Adipose tissue (tissue), 3 donors: ENCODE measurements at regions not wholly inside any gene's neighbourhood (a gene's known extent, or its start where the extent isn't known, plus 50 kb on each side); places are given as distances from the start of the nearest gene placed in this dataset.
"Not testable (repeated sequence)": the region's sequence is repeated elsewhere in the genome, so short reads cannot be mapped to it uniquely, and the experiment has no call there.

Experiments used
- H3K27ac ChIP-seq: one replicate; pipeline ENCODE4 v1.5.1; 2013; ENCODE audit warnings: low read depth, low read length
- WGBS, 3 donors: extraction: QIAGEN DNeasy Blood & Tissue Kit; methylation state at CpG; one replicate each; pipeline ENCODE4 v1.1.7; 2013; 5-methylcytosine and 5-hydroxymethylcytosine counted together
- donor health status: healthy with polysubstance abuse.
- donor health status: Bipolar disorder and iron deficiency.
- donor health status: healthy.

GRCh38 chr2:129823044-129823443 is 156.4 kb upstream of the RAB6C start:
- WGBS, 3 donors = 77 to 87% (median 85%) methylated on average over 10 of the region's 10 CpGs
- H3K27ac ChIP-seq = no peak overlapping the region

DNA sequence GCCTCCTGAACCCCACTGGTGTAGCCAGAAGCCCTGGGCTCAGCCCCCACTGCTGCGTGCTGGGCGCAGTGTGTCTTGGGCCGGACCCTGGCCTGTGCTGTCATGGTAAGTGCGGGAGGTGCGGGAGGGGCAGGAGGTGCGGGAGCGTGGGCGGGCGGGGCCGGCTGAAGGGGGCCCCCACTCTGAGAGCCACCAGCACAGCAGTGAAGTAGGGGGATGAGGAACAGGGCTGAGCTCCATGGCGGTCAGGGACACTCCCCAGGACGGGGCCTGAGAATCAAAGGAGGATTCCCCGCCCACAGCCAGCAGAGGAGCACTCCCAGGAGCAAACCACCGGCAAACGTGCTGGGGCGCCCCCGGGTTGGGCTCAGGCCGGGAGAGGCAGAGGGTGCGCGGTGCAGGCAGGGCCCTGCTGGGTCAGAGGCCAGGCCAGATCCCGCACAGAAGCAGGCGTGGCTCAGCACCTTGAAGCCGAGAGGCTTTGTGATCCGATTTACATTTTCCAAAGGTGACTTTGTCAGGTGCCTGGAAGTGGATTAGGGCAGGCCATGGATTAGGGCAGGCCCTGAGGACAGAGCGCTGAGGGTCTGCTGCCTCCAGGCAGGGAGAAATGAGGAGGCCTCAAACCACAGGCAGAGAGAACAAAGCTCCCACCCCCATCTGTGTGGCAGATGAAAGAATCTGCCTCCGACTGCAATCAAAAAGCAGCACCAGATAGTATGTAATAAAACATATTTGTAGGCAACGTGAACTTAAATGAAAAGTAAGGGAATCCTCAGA is 152.0 kb upstream of the RAB6C start:
- 58 to 68% (median 67%) methylated on average over 27 of the region's 27 CpGs for WGBS, 3 donors
- H3K27ac ChIP-seq = no peak overlapping the region

DNA sequence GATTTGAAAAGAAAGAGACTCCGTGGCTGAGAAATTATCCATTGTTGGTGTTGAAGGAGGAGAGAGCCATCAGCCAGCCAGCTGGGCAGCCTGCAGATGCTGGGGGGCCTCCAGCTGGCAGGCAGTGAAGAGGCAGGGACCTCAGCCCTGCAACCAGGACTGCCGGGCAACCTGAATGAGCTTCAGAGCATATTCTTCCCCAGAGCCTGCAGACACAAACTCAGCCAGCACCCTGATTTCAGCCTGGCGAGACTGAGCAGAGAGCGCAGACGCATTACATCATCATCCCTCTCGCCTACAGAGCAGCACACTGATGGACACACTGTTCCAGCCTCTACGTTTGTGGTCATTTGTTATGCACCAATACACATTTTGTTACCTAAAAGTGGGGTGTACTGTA is 150.7 kb upstream of the RAB6C start:
- WGBS, 3 donors = 67 to 88% (median 87%) methylated on average over 7 of the region's 7 CpGs
- H3K27ac ChIP-seq = no peak overlapping the region

- H3K27ac ChIP-seq = no peak overlapping the region
- 88 to 96% (median 89%) methylated on average over 3 of the region's 3 CpGs for WGBS, 3 donors
Measured at GRCh38 chr2:129829588-129829987, 149.9 kb upstream of the RAB6C start.

DNA sequence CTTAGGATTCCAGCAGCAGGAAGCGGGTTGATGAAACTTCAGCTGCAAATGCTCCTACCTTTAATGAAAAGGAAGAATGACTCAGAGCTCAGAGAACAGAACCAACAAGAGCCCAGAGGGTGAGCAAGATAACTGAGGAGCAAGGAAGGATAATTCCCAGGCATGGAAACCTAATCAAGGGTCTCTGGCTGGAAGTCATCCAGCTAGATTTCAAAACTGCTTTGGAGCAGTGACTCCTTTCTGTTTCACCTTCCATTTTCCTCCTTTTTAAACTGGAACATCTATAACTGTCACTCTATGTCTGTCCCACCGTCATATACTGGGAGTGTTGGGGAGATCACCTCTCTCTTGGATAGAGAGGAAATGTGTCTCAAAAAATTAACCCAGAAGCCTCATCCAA is 148.4 kb upstream of the RAB6C start:
- WGBS, 3 donors = 88 to 94% (median 92%) methylated on average over 2 of the region's 2 CpGs
- H3K27ac ChIP-seq = no peak overlapping the region

DNA sequence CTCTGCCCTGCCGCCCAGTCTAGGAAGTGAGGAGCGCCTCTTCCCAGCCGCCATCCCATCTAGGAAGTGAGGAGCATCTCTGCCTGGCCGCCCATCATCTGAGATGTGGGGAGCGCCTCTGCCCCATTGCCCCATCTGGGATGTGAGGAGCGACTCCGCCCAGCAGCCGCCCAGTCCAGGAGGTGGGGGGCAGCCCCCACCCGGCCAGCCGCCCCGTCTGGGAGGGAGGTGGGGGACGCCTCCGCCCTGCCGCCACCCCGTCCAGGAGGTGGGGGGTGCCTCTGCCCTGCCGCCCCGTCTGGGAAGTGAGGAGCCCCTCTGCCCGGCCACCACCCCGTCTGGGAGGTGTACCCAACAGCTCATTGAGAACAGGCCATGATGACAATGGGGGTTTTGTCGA is 146.0 kb upstream of the RAB6C start:
- 91 to 95% (median 95%) methylated on average over 20 of the region's 20 CpGs for WGBS, 3 donors

DNA sequence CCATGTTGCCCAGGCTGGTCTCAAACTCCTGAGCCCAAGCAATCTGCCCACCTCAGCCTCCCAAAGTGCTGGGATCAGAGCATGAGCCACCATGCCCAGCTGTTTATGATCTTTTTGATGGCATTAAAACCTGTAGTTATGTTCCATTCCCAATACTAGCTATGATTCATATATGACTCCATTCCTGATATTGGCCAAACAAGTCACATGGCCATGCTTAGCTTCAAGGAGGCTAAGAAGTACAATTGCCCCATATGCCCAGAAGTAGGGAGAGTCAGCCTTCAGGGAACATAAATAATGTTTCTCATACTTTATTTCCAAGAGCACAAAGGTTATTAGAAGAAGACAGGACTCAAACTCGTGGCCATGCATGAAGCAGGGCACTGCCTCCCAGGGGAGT is 132.4 kb upstream of the RAB6C start:
- WGBS, 3 donors = 41 to 54% (median 42%) methylated on average over 1 of the region's 1 CpG

More for the DNA sequence above, 146.0 kb upstream of the RAB6C start:
- not testable (repeated sequence) for H3K27ac ChIP-seq

DNA sequence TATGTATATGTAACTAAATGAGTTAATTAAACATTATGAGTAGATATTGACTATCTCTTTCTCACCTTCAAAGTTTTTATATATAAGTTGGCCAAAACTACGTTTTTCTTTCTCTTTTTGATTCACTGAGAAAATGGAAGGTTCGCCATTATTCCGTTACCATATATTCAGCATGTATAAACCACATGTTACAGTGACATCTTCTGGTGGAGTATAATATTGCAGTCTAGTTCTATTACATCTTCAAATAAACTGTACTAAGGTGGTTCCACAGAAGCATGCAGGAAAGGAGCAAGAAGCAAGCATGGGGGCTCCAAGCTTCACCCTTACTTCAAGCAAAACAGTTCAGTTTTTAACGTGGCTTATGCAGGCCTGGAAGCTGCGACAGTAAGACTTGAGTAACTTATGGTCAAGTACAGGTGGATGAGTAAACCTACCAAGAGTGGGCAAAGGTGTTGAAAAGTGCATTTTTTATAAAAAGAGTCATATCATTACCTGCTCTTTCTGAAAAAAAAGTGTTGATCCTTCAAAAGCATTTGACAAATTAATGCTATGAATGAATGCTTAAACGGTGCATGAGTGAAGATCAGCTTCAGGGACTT is 129.8 kb upstream of the RAB6C start:
- 16 to 20% (median 18%) methylated on average over 6 of the region's 6 CpGs for WGBS, 3 donors
- no peak overlapping the region for H3K27ac ChIP-seq

More for the DNA sequence above, 132.4 kb upstream of the RAB6C start:
- no peak overlapping the region for H3K27ac ChIP-seq

DNA sequence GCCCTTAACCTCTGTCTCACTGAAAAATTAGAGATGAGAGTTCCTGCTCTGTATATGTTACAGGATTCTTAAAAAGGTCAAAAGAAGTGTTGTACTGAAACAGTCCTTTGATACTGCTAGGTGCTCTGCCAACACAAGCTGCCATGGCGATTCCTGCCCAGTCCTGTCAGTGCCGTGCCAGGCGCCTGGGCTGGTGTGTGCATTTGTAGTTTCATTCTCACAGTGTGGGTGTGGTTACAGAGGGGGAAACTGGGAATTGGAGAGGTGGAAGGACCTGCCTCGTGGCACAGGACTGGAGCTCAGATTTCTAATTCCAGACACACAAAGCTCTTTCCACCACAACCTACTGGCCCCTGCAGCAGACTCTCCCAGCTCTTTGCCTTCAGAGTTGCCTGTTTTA is 122.3 kb upstream of the RAB6C start:
- 29 to 77% (median 73%) methylated on average over 4 of the region's 4 CpGs for WGBS, 3 donors
- H3K27ac ChIP-seq = no peak overlapping the region

- no peak overlapping the region for H3K27ac ChIP-seq
- 74 to 78% (median 76%) methylated on average over 9 of the region's 9 CpGs for WGBS, 3 donors
Measured at GRCh38 chr2:129859175-129859574, 120.3 kb upstream of the RAB6C start.

GRCh38 chr2:129860088-129860487 is 119.4 kb upstream of the RAB6C start:
- H3K27ac ChIP-seq = no peak overlapping the region

DNA sequence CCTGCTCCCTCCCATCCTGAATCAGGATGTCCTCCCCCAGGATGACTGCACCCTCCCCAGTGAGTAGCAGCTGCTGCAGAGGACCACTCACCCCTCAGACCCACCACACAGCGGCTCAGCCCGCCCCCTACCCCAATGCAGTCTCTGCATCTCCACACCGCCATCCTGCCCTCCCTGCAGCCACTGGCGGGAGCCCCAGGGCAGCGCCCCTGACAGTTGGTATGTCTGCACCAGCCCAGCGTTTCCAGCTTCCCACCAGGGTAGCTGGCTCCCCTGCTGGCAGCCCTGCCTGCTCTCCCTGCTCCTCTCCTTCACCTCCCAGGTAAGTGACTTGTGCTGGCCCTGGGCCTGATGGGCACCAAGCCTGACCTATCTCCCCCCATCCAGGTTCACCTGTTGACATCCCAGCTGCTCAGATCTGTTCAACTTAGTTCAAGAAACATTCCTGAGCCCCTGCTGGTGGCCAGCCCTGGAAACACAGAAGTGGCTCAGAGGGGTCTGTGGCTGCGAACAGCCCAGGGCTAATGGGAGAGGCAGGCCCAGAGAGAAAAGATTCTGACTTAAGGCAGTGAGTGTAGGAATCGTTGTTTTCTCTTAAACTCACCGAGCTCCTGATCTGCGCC is 117.7 kb upstream of the RAB6C start:
- 86 to 91% (median 89%) methylated on average over 10 of the region's 10 CpGs for WGBS, 3 donors
- H3K27ac ChIP-seq = no peak overlapping the region

DNA sequence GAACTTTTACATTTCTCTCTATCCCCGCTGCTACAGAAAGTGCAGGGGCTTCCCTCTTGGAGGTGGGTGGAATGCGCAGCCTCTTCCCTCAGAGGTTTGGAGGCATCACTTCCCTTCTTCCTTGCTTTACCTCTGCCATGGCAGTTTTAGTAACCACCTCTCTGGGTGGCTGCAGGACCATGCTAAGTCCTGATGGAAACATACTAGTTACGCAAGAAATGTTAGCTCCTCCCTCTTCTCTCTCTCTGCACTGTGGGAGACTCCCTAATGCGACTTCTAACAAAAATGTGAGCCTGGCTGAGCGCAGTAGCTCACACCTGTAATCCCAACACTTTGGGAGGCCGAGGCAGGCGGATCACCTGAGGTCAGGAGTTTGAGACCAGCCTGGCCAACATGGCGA is 116.8 kb upstream of the RAB6C start:
- H3K27ac ChIP-seq = no peak overlapping the region
- 87 to 94% (median 87%) methylated on average over 8 of the region's 8 CpGs for WGBS, 3 donors

GRCh38 chr2:129863350-129863749 is 116.1 kb upstream of the RAB6C start:
- no peak overlapping the region for H3K27ac ChIP-seq
- WGBS, 3 donors = 91 to 93% (median 93%) methylated on average over 3 of the region's 3 CpGs

- 91 to 95% (median 94%) methylated on average over 1 of the region's 1 CpG for WGBS, 3 donors
- no peak overlapping the region for H3K27ac ChIP-seq
Measured at GRCh38 chr2:129864719-129865118, 114.7 kb upstream of the RAB6C start.

DNA sequence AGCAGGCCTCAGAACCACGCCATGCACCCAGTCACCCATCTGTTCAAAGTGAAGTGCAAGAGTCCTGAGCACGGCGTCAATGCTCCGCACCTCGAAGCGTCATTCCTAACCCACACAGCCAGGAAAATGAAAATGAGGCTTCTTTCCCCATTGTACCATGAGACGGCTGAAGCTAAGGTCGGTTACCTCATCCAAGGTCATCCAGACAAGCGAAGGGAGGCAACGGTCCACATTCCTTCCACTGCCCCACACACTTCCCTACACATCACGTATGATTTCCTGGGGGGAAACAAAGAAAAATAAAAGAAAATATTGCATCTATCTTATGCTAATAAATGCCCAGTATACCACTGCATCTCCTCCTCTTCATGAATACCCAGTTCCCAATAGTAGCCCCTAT is 113.5 kb upstream of the RAB6C start:
- no peak overlapping the region for H3K27ac ChIP-seq
- WGBS, 3 donors = 73 to 91% (median 85%) methylated on average over 11 of the region's 11 CpGs

- 89 to 94% (median 91%) methylated on average over 3 of the region's 3 CpGs for WGBS, 3 donors
- H3K27ac ChIP-seq = no peak overlapping the region
Measured at GRCh38 chr2:129866391-129866790, 113.1 kb upstream of the RAB6C start.

- WGBS, 3 donors = 84 to 91% (median 85%) methylated on average over 8 of the region's 8 CpGs
- no peak overlapping the region for H3K27ac ChIP-seq
Measured at GRCh38 chr2:129868151-129868550, 111.3 kb upstream of the RAB6C start.

GRCh38 chr2:129870685-129871241 is 108.7 kb upstream of the RAB6C start:
- H3K27ac ChIP-seq = no peak overlapping the region
- WGBS, 3 donors = 82 to 90% (median 85%) methylated on average over 4 of the region's 4 CpGs
